ENCODE measurements at regions not wholly inside any gene's neighbourhood (a gene's known extent, or its start where the extent isn't known, plus 50 kb on each side); places are given as distances from the start of the nearest gene placed in this dataset.

- CTCF ChIA-PET = no interaction called here
These were observed 97.7 kb upstream of the TMEM196 start for GRCh38 chr7:19871102-19871501.

GRCh38 chr7:19869979-19870378, 96.6 kb upstream of the TMEM196 start:
- TF ChIP-seq CTCF (IDR thresholded peaks at IDR 0.05) = no peak
- H3K9me3 ChIP-seq (ENCODE audit: control insufficient read depth in 1 of 2, insufficient read depth in 1 of 2, low read length in 2 of 2) = no peaks in the 10 kb centered on the region
- DNase-seq (no peak), ATAC-seq (ENCODE audit: poor library complexity) (no peak)
- no peak overlapping the region for H3K4me3 ChIP-seq (ENCODE audit: low read length)
- H3K27ac Mint-ChIP-seq = no peak overlapping the region
- H3K9me3 Mint-ChIP-seq = no peaks in the 10 kb centered on the region
- H3K4me3 Mint-ChIP-seq = no peak overlapping the region
- H3K27me3 Mint-ChIP-seq = no peaks in the 10 kb centered on the region
- ChIA-PET POLR2A (no interaction called here), CTCF (no interaction called here)
- no peaks in the 10 kb centered on the region for H3K4me1 Mint-ChIP-seq (ENCODE audit: low read depth)
- no peaks in the 10 kb centered on the region for H3K36me3 ChIP-seq (ENCODE audit: insufficient read depth, low read length)
- H3K27ac ChIP-seq (ENCODE audit: low read depth in 1 of 2, low read length in 2 of 2) = no peak overlapping the region
- no peaks in the 10 kb centered on the region for H3K36me3 Mint-ChIP-seq (ENCODE audit: low read depth)
- intact Hi-C loops (cut with DNase I, micrococcal nuclease) = no loop called here
- H3K4me1 ChIP-seq (ENCODE audit: insufficient read depth, low read length) = no peaks in the 10 kb centered on the region
- no peaks in the 10 kb centered on the region for H3K27me3 ChIP-seq (ENCODE audit: control insufficient read depth in 1 of 2, insufficient read depth in 2 of 2, low read length in 2 of 2)

More at GRCh38 chr7:19871102-19871501, 97.7 kb upstream of the TMEM196 start:
- Histone ChIP-seq H3K4me1 (ENCODE audit: insufficient read depth, low read length) (no peaks in the 10 kb centered on the region), H3K27me3 (ENCODE audit: control insufficient read depth in 1 of 2, insufficient read depth in 2 of 2, low read length in 2 of 2) (no peaks in the 10 kb centered on the region), H3K27ac (ENCODE audit: low read depth in 1 of 2, low read length in 2 of 2) (no peak overlapping the region), H3K36me3 (ENCODE audit: insufficient read depth, low read length) (no peaks in the 10 kb centered on the region), H3K4me3 (ENCODE audit: low read length) (no peak overlapping the region), H3K9me3 (ENCODE audit: control insufficient read depth in 1 of 2, insufficient read depth in 1 of 2, low read length in 2 of 2) (no peaks in the 10 kb centered on the region)
- Mint-ChIP-seq H3K4me3 (no peak overlapping the region), H3K4me1 (ENCODE audit: low read depth) (no peaks in the 10 kb centered on the region), H3K27me3 (no peaks in the 10 kb centered on the region), H3K36me3 (ENCODE audit: low read depth) (no peaks in the 10 kb centered on the region), H3K27ac (no peak overlapping the region), H3K9me3 (no peaks in the 10 kb centered on the region)
- ATAC-seq (ENCODE audit: poor library complexity) = no peak
- intact Hi-C loops (cut with DNase I, micrococcal nuclease) = no loop called here
- TF ChIP-seq CTCF (IDR thresholded peaks at IDR 0.05) = no peak
- no peak for DNase-seq
- POLR2A ChIA-PET = no interaction called here

GRCh38 chr7:19853261-19853832, 79.9 kb upstream of the TMEM196 start:
- Histone ChIP-seq H3K36me3 (ENCODE audit: insufficient read depth, low read length) (no peaks in the 10 kb centered on the region), H3K4me1 (ENCODE audit: insufficient read depth, low read length) (no peaks in the 10 kb centered on the region), H3K4me3 (ENCODE audit: low read length) (no peak overlapping the region), H3K27me3 (ENCODE audit: control insufficient read depth in 1 of 2, insufficient read depth in 2 of 2, low read length in 2 of 2) (no peaks in the 10 kb centered on the region), H3K9me3 (ENCODE audit: control insufficient read depth in 1 of 2, insufficient read depth in 1 of 2, low read length in 2 of 2) (no peaks in the 10 kb centered on the region), H3K27ac (ENCODE audit: low read depth in 1 of 2, low read length in 2 of 2) (no peak overlapping the region)
- H3K27me3 Mint-ChIP-seq = no peaks in the 10 kb centered on the region
- no peak overlapping the region for H3K27ac Mint-ChIP-seq
- no peaks in the 10 kb centered on the region for H3K4me1 Mint-ChIP-seq (ENCODE audit: low read depth)
- ChIA-PET POLR2A (no interaction called here), CTCF (no interaction called here)
- intact Hi-C loops (cut with DNase I, micrococcal nuclease) = no loop called here
- H3K4me3 Mint-ChIP-seq = no peak overlapping the region
- DNase-seq = no peak
- TF ChIP-seq CTCF (IDR thresholded peaks at IDR 0.05) = no peak
- no peaks in the 10 kb centered on the region for H3K9me3 Mint-ChIP-seq
- ATAC-seq (ENCODE audit: poor library complexity) = no peak
- H3K36me3 Mint-ChIP-seq (ENCODE audit: low read depth) = no peaks in the 10 kb centered on the region

All from CD4-positive, alpha-beta T cell (primary cell).